Panc1 (cell line): ENCODE measurements at regions not wholly inside any gene's neighbourhood (a gene's known extent, or its start where the extent isn't known, plus 50 kb on each side); places are given as distances from the start of the nearest gene placed in this dataset.

ENCODE experiments used
- ATAC-seq: fragments of 200-7000 bp; cut with Tn5 transposase; 2 replicates; pipeline ENCODE4 v1.9.1; 2020; ENCODE audit warnings: mild to moderate bottlenecking, moderate library complexity
- BruUV-seq: library from RNA; stranded (reverse); fragments of 400-500 nt; replicated peaks from 2 replicates; lab custom pipeline; 2021; lab: Mats Ljungman, UMichigan
- CTCF ChIA-PET: fragments of 300-600 bp; sonication (Branson Sonifier 250); formaldehyde crosslinking; loops from one replicate; lab custom pipeline; 2022; ENCODE audit warnings: antibody characterized with exemption; lab: Charles Lee
- POLR2A ChIA-PET: fragments of 300-600 bp; sonication (Branson Sonifier 250); formaldehyde crosslinking; loops from one replicate; lab custom pipeline; 2022; ENCODE audit warnings: antibody characterized with exemption; lab: Charles Lee
- DNase-seq: peaks from one replicate; pipeline ENCODE4 v3.0.0-alpha.2; 2010; ENCODE audit warnings: low read depth, low spot score
- H3K27ac ChIP-seq: 2 replicates; pipeline ENCODE4 v1.5.1; 2011; ENCODE audit warnings: mild to moderate bottlenecking, low read length, inconsistent platforms
- H3K27me3 ChIP-seq: fragments of 200-500 bp; sonication (Bioruptor generic); 2 replicates; pipeline ENCODE4 v1.6.0; 2014; ENCODE audit warnings: low read length, inconsistent platforms; ENCODE audit not compliant: control insufficient read depth, insufficient read depth
- H3K36me3 ChIP-seq: fragments of 200-500 bp; sonication (Bioruptor generic); 2 replicates; pipeline ENCODE4 v1.5.1; 2014; ENCODE audit warnings: inconsistent platforms, mild to moderate bottlenecking, low read length, moderate library complexity; ENCODE audit not compliant: control insufficient read depth, insufficient read depth
- H3K4me1 ChIP-seq: 2 replicates; pipeline ENCODE4 v1.5.1; 2011; ENCODE audit warnings: inconsistent platforms, mild to moderate bottlenecking, low read length, moderate library complexity; ENCODE audit not compliant: control insufficient read depth, insufficient read depth
- H3K4me3 ChIP-seq, 2 experiments: 2 replicates each; pipeline ENCODE4 v1.5.1; 2011 to 2012; ENCODE audit warnings: low read depth in 2 of 2, low read length in 2 of 2, mild to moderate bottlenecking in 2 of 2, inconsistent platforms in 1 of 2, moderate library complexity in 1 of 2
- H3K9me3 ChIP-seq: fragments of 200-500 bp; sonication (Bioruptor generic); 2 replicates; pipeline ENCODE4 v1.5.1; 2014; ENCODE audit warnings: low read depth, mild to moderate bottlenecking, inconsistent platforms, low read length, moderate library complexity; ENCODE audit not compliant: control insufficient read depth, insufficient read depth
- POLR2AphosphoS5 ChIP-seq: IDR thresholded peaks from 2 replicates; pipeline ENCODE4 v1.6.1; 2012; ENCODE audit warnings: mild to moderate bottlenecking, low read depth, low read length, moderate library complexity
- SIN3A ChIP-seq: IDR thresholded peaks from 2 replicates; pipeline ENCODE4 v1.6.1; 2012; ENCODE audit warnings: low read depth, mild to moderate bottlenecking, low read length, moderate library complexity, borderline replicate concordance; ENCODE audit not compliant: insufficient read depth
- in situ Hi-C: cut with HindIII; loops from 2 replicates; pipeline ENCODE4 v1.10.0; 2016; ENCODE audit warnings: low sequenced_read_pairs, low pct_unique_long_range_greater_than_20kb
- intact Hi-C: fragments of 100-400 bp; cut with micrococcal nuclease; formaldehyde crosslinking; loops from one replicate; pipeline ENCODE4 v1.10.0; 2022; ENCODE audit not compliant: unreplicated experiment
- TF ChIP-seq, protein P1 (sequence below), 2 experiments: IDR thresholded peaks; 2 replicates each; pipeline ENCODE4 v1.6.1; 2011 to 2012; ENCODE audit warnings: low read depth in 2 of 2, control low read depth in 1 of 2, low read length in 1 of 2, mild to moderate bottlenecking in 1 of 2, moderate library complexity in 1 of 2; ENCODE audit not compliant: insufficient read depth in 1 of 2
- TF ChIP-seq, protein P2 (sequence below): fragments of 450-650 bp; IDR thresholded peaks from 2 replicates; pipeline ENCODE4 v1.5.1; 2017; ENCODE audit warnings: mild to moderate bottlenecking

DNA sequence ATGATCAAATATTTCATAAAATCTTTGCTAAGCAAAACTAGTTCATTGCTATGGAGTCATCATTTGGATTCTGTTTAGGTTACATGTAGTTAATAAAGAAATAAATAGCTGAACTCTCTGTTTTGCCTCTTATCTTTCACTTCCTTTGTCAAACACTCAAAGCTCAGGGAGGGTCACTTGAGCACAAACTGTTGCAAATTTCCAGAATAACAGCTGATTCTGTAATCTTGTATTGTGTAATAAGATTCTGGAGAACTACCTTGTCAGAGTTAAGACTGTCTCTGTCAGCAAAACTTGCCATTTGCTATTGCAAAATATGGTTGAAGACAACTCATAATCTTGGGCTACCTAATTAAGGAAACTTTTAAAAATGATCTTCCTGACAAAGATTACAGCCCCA, 182.0 kb upstream of the MOCS2 start:
- POLR2A ChIA-PET: no interaction called here

DNA sequence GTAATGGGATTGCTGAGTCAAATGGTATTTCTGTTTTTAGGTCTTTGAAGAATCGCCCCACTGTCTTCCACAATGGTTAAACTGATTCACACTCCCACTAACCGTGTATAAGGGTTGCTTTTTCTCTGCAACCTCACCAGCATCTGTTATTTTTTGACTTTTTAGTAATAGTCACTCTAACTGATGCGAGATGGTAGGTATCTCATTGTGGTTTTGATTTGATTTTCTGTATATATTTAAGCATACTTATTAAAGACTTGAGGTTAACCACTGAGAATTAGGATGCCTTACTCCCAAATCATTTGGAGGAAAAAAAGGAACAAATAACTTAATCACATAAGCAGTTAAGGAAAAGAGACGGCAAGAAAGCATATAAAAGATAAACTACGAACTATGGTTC, 181.6 kb upstream of the FST start:
- ATAC-seq (no peak), DNase-seq (no peak)
- TF ChIP-seq, protein P1, sequence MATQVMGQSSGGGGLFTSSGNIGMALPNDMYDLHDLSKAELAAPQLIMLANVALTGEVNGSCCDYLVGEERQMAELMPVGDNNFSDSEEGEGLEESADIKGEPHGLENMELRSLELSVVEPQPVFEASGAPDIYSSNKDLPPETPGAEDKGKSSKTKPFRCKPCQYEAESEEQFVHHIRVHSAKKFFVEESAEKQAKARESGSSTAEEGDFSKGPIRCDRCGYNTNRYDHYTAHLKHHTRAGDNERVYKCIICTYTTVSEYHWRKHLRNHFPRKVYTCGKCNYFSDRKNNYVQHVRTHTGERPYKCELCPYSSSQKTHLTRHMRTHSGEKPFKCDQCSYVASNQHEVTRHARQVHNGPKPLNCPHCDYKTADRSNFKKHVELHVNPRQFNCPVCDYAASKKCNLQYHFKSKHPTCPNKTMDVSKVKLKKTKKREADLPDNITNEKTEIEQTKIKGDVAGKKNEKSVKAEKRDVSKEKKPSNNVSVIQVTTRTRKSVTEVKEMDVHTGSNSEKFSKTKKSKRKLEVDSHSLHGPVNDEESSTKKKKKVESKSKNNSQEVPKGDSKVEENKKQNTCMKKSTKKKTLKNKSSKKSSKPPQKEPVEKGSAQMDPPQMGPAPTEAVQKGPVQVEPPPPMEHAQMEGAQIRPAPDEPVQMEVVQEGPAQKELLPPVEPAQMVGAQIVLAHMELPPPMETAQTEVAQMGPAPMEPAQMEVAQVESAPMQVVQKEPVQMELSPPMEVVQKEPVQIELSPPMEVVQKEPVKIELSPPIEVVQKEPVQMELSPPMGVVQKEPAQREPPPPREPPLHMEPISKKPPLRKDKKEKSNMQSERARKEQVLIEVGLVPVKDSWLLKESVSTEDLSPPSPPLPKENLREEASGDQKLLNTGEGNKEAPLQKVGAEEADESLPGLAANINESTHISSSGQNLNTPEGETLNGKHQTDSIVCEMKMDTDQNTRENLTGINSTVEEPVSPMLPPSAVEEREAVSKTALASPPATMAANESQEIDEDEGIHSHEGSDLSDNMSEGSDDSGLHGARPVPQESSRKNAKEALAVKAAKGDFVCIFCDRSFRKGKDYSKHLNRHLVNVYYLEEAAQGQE (IDR thresholded peaks at IDR 0.05; ENCODE audit: insufficient read depth in 1 of 2, low read depth in 2 of 2, low read length in 1 of 2): no peak
- TF ChIP-seq, protein P2, sequence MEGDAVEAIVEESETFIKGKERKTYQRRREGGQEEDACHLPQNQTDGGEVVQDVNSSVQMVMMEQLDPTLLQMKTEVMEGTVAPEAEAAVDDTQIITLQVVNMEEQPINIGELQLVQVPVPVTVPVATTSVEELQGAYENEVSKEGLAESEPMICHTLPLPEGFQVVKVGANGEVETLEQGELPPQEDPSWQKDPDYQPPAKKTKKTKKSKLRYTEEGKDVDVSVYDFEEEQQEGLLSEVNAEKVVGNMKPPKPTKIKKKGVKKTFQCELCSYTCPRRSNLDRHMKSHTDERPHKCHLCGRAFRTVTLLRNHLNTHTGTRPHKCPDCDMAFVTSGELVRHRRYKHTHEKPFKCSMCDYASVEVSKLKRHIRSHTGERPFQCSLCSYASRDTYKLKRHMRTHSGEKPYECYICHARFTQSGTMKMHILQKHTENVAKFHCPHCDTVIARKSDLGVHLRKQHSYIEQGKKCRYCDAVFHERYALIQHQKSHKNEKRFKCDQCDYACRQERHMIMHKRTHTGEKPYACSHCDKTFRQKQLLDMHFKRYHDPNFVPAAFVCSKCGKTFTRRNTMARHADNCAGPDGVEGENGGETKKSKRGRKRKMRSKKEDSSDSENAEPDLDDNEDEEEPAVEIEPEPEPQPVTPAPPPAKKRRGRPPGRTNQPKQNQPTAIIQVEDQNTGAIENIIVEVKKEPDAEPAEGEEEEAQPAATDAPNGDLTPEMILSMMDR: no peak
- ChIA-PET CTCF (no interaction called here), POLR2A (no interaction called here)
- in situ Hi-C loops (no loop called here), intact Hi-C loops (no loop called here)
- BruUV-seq: no TSS peak
- Histone ChIP-seq H3K36me3 (no peaks in the 10 kb centered on the region), H3K9me3 (no peaks in the 10 kb centered on the region), H3K27me3 (peaks cover 2% of the 10 kb centered on the region; the same call in 1 of the 2 replicates), H3K27ac (no peak overlapping the region), H3K4me3 (no peak overlapping the region), H3K4me1 (no peaks in the 10 kb centered on the region)

More for the DNA sequence above, 182.0 kb upstream of the MOCS2 start:
- no TSS peak for BruUV-seq
- no peaks in the 10 kb centered on the region for H3K27me3 ChIP-seq
- in situ Hi-C loops: no loop called here
- intact Hi-C loops: no loop called here
- TF ChIP-seq, protein P1 (IDR thresholded peaks at IDR 0.05; ENCODE audit: insufficient read depth in 1 of 2, low read depth in 2 of 2, low read length in 1 of 2): no peak
- TF ChIP-seq POLR2AphosphoS5: no peak
- TF ChIP-seq SIN3A: no peak
- CTCF ChIA-PET: no interaction called here
- DNase-seq (no peak), ATAC-seq (no peak)
- no peaks in the 10 kb centered on the region for H3K9me3 ChIP-seq
- H3K36me3 ChIP-seq: 0 out of 2 replicates have a peak, but pooled peaks cover 2% of the 10 kb centered on the region
- no peak overlapping the region for H3K4me3 ChIP-seq
- no peak overlapping the region for H3K27ac ChIP-seq
- no peaks in the 10 kb centered on the region for H3K4me1 ChIP-seq
